ENCODE measurements at regions not wholly inside any gene's neighbourhood (a gene's known extent, or its start where the extent isn't known, plus 50 kb on each side); places are given as distances from the start of the nearest gene placed in this dataset.
"Not testable (repeated sequence)": the region's sequence is repeated elsewhere in the genome, so short reads cannot be mapped to it uniquely, and the experiment has no call there.

DNA sequence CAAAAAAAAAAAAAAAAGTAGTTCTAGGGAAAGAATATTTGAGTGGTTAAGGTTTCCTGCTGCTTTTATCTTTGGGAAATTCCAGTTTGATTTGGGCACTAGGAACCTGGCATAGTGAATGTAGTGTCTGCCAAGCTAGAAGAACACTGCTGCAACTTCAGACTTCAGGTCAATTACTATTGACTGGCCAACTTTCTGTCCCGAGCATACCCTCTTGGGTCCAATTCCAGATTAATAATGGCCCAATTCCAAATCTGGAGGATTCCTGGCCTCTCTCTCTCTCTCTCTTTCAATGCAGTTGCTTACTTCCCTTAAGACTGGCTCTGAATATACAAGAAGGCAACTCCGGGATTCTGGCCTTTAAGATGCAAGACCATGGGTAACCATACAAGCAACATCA, 74.9 kb downstream of the ANKEF1 start:
- no peak for DNase-seq (ENCODE audit: low spot score)

DNA sequence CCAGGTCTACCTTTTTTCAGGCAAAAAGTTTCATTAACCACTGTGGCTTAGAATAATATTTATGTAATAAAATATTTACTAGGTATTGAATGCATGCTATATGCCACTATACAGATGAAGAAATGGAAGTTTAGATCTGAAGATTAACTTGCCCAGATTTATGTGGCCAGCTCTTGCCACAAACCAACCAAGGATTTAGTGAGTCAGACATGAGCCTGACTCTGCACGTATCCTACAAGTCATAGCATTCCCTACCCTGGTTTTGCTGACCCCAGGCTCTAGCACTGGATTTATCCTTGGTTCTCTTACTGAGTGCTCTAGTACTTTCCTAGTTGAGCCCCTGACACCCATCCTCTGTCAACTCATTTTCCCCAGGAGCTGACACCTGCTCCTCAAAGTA, 75.4 kb downstream of the ANKEF1 start:
- DNase-seq (ENCODE audit: low spot score): no peak

DNA sequence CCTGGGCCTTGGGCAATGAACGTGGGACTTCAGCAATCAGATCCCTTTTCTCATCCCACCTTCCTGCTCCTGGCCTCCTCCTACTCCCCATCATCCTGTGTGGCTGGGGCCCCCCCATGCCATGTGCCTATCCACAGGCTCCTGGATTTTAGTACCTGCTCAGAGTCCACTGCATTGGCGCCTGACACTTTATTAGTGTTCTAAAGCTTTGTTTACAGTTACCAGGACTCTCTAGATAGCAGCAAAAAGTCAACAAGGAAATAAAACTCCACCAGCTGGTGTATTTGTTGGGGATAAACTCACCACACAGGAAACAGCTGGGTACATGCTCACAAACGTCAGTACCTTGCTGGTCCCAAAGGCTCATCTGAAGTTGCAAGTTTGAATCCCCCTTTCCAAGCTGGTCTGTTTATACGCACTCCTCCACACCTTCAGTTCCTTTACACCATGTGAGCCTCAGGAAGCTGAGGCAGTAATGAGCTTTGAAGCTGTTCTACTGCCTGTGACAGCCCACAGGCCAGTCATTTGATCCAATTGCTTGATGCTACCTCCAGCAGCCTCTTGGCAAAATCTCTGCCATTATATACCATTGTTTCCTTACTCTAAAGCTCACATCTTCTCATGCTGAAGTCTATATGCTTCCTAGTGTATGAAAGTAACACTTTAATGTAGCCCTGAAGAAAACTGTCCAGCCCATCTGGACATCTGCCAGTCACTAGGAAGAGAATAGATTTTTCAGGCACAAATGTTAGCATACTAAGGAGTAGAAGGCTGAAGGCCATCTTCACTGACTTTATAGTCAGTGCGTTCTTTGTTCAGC, 76.6 kb downstream of the ANKEF1 start:
- DNase-seq (ENCODE audit: low spot score): no peak

DNA sequence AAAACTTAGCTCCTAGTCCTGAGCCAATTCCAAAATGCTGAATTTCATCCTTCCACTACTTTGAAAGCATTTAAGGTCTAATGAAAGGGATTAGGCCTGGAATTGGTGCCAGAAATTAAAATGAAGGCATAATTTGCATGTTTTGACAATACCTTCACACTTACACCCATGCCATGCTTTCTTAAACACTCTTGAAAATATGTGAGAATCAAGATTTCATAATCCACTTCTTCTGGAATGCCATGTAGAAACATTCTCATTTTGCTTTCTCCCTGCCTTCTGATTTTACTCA, 77.1 kb downstream of the ANKEF1 start:
- DNase-seq (ENCODE audit: low spot score): no peak

DNA sequence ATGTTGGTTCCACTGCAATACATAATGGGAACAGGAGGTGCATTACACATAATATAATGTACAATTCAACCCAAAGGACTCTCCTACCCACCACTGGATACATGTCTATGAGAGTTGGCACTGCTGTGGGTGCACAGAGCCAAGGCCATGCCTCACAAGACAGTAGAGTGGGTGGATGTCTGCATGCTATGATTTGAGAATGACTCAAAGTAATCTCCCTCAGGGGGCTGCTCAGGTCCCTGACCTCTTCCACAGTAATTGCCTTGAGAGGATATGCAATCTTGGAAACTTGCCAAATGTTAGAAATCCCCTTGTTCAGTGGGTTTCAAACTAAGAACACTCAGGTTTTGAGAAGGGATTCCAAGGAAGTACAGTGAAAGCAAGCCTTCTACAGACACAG, 79.0 kb downstream of the ANKEF1 start:
- DNase-seq (ENCODE audit: low spot score): no peak

DNA sequence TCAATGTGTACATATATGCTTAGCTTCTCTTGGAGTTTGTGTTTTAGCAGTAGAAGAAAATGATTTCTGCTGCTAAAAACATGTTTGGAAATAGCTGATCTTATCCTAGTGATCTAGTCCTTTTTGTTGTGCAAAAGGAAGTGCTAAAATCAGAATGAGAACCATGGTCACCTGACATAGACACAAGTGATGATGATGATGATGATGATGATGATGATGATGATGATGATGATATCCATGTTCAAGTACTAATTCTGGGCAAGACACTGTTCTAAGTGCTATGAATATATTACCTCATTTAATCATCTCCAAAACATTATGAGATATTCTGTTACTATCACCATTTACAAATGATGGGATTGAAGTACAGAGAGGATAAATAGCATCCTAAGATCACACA, 79.8 kb downstream of the ANKEF1 start:
- DNase-seq (ENCODE audit: low spot score): no peak

DNA sequence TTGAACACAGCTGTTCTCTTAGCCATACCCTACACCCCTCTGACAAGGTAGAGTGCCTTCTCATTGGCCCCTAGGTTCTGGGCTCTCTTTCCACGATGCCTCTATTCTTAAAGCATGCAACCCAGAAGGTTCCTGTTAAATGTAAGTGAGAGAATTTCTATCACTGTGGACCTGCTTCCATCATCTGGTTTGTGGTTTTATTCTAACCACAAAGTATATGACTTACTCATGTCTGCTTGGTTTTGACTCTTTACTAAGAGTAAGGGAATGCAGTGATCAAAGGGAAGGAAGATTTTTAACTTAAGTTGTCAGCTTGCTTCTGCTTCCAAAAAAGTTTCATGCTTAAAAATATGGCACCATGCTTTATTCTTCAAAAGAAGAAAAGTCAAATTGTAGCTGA, 80.2 kb downstream of the ANKEF1 start:
- no peak for DNase-seq (ENCODE audit: low spot score)

DNA sequence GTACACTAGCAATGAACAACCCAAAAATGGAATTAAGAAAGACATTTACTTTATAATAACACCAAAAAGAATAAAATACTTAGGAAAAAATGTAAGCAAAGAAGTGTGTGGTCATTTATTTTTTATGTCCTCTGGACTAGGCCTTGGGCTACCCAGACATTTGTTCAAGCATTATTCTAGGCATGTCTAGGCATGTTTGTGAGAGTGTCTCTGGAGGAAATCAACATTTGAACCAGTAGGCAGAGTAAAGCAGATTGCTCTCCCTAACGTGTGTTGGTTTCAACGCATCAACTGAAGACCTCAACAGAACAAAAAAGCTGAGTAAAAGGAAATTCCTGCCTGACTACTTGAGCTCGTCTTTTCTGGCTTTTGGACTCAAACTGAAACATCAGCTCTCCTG, 84.5 kb downstream of the ANKEF1 start:
- DNase-seq (ENCODE audit: low spot score): no peak

DNA sequence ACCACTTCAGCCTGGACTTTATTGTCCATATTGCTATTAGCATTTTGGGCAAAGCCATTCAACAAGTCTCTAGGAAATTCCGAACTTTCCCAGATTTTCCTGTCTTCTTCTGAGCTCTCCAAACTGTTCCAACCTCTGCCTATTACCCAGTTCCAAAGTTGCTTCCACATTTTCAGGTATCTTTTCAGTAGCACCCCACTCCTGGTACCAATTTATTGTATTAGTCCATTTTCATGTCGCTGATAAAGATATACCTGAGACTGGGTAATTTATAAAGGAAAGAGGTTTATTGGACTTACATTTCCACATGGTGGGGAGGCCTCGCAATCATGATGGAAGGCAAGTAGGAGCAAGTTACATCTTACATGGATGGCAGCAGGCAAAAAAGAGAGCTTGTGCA, 90.1 kb downstream of the ANKEF1 start:
- DNase-seq (ENCODE audit: low spot score): not testable (repeated sequence)

DNA sequence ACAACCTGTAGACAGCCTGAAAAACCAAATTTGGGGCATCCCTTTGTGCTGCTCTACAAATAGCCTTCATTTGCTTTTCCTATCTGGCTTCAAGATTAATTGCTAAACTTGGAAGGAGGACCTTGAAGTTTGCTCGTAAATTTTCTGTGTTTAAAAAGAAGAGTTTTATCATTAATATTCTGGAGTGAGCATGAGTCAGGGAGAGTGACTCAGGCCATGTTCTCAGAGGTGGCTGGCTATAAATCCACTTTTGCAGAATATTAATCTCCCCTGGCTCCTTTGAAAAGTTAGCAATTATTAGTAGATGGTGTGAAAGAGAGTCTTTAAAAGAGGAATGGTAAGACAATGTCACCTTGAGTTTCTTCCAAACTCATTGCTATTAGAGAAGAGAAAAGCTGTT, 91.0 kb downstream of the ANKEF1 start:
- no peak for DNase-seq (ENCODE audit: low spot score)

DNA sequence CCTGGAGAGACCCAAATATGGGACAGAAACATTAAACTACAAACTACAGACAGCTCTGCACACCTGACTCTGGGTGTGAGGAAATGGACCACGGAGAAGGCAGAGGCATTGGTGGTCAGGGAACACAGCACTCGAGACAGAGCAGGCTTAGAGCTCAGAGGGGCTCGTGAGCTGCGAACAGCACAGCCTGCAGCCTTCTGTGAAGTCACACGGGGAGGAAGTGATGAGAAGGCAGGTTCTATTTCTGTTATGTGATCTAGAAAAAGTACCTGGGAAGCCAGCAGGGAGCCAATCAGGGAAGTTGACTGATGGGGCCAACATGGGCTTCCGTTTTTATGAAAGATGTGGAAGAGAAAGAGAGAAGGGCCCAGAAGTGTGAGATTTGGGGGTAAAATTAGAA, 88.9 kb upstream of the SNAP25 start:
- DNase-seq (ENCODE audit: low spot score): no peak

DNA sequence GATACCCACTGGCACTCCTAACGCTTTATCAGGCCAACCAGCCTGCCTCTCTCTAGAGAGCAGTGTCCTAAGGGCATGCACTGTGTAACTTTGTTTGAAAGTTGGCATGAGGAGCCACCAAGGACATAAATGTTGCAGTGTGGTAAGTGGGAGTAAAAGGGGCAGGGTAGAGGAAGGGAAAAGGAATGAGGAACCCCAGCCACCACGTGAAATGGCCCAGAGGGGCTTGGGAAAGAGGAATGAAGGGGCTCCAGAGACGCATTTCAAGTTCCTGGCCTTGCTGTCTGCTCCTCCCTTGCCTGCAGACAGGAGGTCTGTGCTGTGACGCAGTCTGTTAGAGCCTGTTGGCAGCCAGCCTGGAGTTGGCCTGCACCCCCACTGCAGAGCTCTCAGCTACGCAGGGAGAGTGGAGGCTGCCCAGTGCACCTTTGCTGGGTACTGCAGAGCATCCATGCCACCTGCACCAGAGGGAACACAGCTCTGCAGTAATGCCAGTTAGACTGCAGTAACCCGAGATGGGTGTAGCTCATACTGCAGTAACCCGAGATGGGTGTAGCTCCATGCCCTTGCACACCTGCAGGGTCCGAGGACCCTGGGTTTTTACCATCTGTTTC, 86.8 kb upstream of the SNAP25 start:
- peak; percentile 7 for DNase-seq (ENCODE audit: low spot score)

DNA sequence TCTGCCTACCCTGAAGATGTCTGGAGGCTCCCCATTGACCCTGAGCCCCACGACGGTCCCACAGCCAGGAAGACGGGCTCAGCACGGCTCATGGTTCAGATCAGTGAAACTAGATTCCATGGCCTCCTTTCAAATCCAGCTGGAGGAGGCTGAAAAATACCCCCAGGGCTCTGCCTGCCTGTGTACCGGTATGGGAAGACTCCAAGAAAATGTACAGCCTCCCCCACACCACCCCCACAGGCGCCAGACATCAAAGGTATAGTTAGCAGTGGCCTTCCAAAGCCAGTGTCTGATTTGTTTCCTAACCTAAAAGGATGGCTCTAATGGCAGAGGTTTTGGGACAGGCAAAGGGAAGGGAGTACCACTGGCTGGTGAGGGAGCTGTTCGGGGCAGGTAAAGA, 86.2 kb upstream of the SNAP25 start:
- DNase-seq (ENCODE audit: low spot score): no peak

DNA sequence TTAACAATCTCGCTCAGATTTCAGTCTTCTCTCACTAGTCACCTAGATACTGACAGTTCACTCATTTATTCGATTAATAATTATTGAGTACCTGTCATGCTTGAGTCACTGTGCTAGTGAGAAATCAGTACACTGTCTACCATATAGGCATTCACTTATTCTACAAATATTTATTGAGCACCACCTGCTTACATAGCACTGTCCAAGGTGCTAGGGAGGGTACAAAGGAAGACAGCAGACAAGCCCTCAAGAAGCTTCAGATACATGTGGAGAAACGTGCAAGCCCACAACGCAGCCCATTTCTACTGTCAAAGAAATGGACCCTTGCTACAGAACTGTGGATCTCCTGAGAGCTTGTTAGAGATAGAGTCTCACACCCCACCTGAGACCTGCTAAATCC, 85.1 kb upstream of the SNAP25 start:
- DNase-seq (ENCODE audit: low spot score): no peak

DNA sequence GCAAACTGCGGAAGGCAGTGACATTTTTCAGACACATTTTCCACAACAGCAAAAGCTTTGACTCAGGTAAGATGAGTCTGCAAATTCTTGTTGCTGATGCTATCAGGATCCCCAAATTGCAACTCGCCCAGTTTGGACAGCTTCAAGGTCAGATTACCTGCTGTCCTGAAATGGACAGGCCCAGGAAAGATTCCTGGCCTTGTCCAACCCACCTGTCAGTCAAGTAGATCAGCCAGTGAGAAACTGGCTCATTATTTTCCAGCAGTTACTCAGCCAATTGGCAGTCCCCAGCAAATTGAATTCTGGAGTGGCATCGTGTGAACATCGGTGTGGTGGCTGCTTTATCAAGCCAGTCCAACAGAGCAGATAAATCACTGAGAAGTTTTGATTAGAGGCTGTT, 84.5 kb upstream of the SNAP25 start:
- no peak for DNase-seq (ENCODE audit: low spot score)

DNA sequence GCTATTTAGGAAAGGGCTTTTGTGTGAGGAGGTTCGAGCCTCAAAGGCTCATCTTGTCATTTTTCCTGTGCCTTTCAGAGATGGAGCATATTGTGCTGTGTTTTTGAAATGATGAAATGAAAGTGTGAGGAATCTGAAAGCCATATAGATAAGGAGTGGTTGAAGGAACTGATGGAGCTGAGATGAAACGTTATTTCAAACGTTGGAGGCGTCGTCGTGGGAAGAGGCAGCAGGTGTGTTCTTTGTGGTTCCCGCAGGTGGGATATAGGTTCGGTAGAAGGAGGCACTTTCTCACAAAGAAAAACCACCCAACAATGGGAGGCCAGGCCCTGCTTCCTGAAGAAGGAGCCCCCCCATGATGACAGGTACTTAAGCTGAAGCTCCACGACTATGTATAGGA, 83.2 kb upstream of the SNAP25 start:
- no peak for DNase-seq (ENCODE audit: low spot score)

DNA sequence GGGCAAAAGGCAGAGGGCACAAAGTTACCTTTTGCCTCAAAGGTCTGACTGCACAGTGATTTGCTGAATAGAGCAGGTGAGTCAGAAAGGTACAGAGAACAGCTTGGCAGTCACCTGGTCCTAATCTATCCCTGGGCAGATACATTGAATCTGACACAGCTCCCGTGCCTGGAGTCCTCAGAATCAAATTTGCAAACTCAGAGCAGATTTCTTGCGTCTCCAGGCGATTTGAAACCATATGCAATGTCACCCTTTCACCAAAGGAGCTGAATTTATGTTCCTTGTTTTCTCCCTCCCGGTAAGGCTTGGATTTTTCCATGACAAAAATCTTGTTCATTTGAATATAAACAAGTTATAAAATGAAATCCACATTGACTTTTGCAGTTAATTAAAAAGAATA, 81.6 kb upstream of the SNAP25 start:
- DNase-seq (ENCODE audit: low spot score): no peak

DNA sequence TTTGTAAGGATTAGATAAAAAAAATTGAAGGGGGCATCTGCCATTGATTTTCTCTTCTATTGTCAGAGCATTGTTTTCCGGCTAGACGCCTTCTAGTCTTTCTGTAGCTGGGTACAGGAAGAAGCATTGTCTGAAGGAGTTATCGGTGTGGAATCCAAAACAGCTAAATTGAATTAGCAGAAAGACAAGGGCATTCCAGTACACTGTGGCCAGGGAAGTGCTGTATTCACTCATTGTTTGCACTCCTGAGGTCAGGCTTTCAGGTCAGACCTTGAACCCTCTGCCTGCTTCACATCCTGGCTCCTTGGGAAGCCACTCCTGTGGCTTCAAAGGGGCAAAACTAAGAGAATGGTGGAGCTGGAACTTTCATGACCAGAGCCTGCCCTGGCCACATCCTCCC, 81.1 kb upstream of the SNAP25 start:
- peak; percentile 52 for DNase-seq (ENCODE audit: low spot score)

DNA sequence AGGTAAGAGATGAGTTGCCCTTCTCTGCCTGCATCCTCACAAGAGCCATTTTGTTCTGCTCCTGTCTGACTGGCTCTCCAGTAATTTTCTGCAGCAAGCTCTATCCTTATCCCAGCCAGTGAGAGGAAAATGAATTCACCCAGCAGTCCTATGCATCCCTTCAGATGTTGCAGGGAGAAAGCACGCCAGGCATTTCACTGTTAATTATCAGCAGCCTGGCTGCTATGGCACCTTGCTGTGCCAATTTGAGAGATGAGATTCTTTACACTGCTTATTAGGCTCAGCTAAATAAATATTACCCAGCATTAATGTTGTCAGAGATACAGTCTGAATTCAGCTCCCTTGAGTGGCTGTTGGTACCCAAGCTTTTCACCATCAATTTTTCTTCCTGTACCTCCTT, 61.1 kb upstream of the SNAP25 start:
- no peak for DNase-seq (ENCODE audit: low spot score)

DNA sequence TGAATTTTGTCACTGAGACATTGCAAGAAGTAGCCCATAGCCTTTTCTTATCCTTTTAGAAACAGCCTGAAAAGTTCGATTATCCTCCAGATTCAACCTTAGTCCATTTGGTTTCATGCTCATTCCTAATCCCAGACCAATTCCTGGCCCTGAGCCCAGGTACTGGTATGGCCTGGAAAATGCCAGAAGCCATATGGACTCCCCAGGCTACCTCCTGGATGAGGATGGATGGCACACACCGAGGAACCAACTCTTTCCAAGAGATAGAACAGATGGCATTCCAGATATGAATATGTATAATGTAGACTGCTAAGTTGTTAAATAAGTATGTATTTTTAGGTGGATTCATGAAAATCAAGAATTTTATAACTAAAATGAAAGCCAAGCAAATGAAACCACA, 51.6 kb upstream of the SNAP25 start:
- DNase-seq (ENCODE audit: low spot score): no peak

DNA sequence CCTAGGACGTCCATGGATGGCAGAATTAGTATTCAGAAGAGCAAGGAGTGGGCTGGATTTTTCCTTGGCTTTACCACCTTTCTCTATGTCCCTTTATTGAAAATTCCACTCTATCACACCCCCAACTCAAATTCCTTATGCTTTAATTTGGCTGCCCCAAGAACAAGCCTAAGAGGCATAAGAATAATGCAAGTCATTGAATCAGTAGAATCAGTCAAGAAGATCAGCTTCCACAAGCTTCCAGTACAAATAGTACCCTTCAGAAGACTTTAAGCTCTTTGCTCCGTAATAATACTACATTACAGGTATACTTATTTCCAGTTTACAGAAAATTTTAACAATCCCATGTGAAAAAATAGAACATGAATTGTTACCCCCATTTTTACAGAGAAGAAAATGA, 51.0 kb upstream of the SNAP25 start:
- no peak for DNase-seq (ENCODE audit: low spot score)
